Retinal pigment epithelial cell (primary cell): ENCODE measurements at regions not wholly inside any gene's neighbourhood (a gene's known extent, or its start where the extent isn't known, plus 50 kb on each side); places are given as distances from the start of the nearest gene placed in this dataset.

ENCODE experiments used
- DNase-seq: peaks from one replicate; pipeline ENCODE4 v3.0.0-alpha.2; 2010; ENCODE audit warnings: low read depth
- H3K4me3 ChIP-seq: 2 replicates; pipeline ENCODE4 v1.5.1; 2011; ENCODE audit warnings: mild to moderate bottlenecking, low read length, control low read depth, moderate library complexity
- TF ChIP-seq, protein P1 (sequence below): conservative IDR thresholded peaks from 2 replicates; pipeline ENCODE4 v1.5.1; 2011; ENCODE audit warnings: low read depth, low read length, control low read depth, inconsistent platforms

- no peak overlapping the region for H3K4me3 ChIP-seq
- TF ChIP-seq, protein P1, sequence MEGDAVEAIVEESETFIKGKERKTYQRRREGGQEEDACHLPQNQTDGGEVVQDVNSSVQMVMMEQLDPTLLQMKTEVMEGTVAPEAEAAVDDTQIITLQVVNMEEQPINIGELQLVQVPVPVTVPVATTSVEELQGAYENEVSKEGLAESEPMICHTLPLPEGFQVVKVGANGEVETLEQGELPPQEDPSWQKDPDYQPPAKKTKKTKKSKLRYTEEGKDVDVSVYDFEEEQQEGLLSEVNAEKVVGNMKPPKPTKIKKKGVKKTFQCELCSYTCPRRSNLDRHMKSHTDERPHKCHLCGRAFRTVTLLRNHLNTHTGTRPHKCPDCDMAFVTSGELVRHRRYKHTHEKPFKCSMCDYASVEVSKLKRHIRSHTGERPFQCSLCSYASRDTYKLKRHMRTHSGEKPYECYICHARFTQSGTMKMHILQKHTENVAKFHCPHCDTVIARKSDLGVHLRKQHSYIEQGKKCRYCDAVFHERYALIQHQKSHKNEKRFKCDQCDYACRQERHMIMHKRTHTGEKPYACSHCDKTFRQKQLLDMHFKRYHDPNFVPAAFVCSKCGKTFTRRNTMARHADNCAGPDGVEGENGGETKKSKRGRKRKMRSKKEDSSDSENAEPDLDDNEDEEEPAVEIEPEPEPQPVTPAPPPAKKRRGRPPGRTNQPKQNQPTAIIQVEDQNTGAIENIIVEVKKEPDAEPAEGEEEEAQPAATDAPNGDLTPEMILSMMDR = no peak
- DNase-seq = no peak
Measured at GRCh38 chr17:73924114-73924908, 279.2 kb upstream of the RPL38 start.

- no peak for DNase-seq
- TF ChIP-seq, protein P1 = no peak
- H3K4me3 ChIP-seq = no peak overlapping the region
Measured at GRCh38 chr17:73924909-73925186, 278.6 kb upstream of the RPL38 start.

- no peak for DNase-seq
- TF ChIP-seq, protein P1 = no peak
- H3K4me3 ChIP-seq = no peak overlapping the region
Measured at GRCh38 chr17:73929860-73930430, 273.5 kb upstream of the RPL38 start.

DNA sequence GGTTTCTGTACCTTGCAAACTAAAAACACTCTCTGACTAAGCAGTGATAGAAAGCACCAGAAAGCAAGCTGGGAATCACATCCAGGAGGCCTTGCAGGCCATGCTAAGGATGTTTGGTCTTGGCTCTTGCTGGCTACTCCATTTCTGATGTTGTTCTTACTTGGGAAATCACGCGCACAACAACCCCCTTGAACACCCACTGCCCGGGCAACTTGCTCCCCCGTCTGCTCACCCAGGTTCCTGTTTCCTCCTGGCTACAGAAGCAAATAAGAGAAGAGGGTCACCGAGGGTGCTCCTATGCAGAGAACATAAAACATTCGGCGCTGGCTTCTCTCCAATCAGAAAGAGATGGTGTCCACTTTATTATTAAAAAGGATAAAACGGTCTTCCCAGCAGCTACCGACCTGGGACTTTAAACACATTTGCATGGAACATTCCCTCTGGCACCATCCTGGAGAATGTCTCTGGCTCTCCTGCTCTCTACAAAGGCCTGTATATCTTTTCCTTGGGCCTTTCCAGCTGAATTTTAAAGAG is 271.2 kb upstream of the RPL38 start:
- no peak for DNase-seq
- H3K4me3 ChIP-seq = no peak overlapping the region
- TF ChIP-seq, protein P1 = no peak

- no peak overlapping the region for H3K4me3 ChIP-seq
- TF ChIP-seq, protein P1 = no peak
- no peak for DNase-seq
Measured at GRCh38 chr17:73933164-73933766, 270.2 kb upstream of the RPL38 start.

- H3K4me3 ChIP-seq = no peak overlapping the region
- TF ChIP-seq, protein P1 = no peak
- DNase-seq = no peak
Measured at GRCh38 chr17:73933871-73934270, 269.6 kb upstream of the RPL38 start.
